ENCODE measurements at regions not wholly inside any gene's neighbourhood (a gene's known extent, or its start where the extent isn't known, plus 50 kb on each side); places are given as distances from the start of the nearest gene placed in this dataset.

GRCh38 chr10:3398825-3399646, 226.5 kb upstream of the PITRM1 start:
- in situ Hi-C loops (cut with MboI; ENCODE audit: low sequenced_read_pairs): no loop called here
- no peak overlapping the region for H3K4me3 ChIP-seq (ENCODE audit: insufficient read depth, low read depth, low read length)
- peak overlapping the region; percentile 9; the same call in 1 of the 2 replicates for H4K91ac ChIP-seq (ENCODE audit: insufficient read depth, low read depth, low read length)
- H2AK9ac ChIP-seq (replicated peaks; ENCODE audit: low read depth, low read length, poor library complexity): no peak overlapping the region
- dilution Hi-C loops (cut with HindIII; ENCODE audit: low sequenced_read_pairs, unreplicated experiment): no loop called here
- POLR2A ChIA-PET (ENCODE audit: unreplicated experiment): no interaction called here
- H4K8ac ChIP-seq (ENCODE audit: low read depth in 2 of 2, low read length in 2 of 2): no peak overlapping the region; a peak in 1 of 4 replicates
- H2AK5ac ChIP-seq (ENCODE audit: low read depth, low read length): peak overlapping the region; percentile 82
- TF ChIP-seq SMC3 (IDR thresholded peaks at IDR 0.05; ENCODE audit: low read depth, low read length) (no peak), BHLHE40 (IDR thresholded peaks at IDR 0.05; ENCODE audit: low read depth, low read length) (no peak), MXI1 (IDR thresholded peaks at IDR 0.05; ENCODE audit: borderline replicate concordance, low read depth, low read length) (no peak), CTCF (conservative IDR thresholded peaks at IDR 0.05; ENCODE audit: low read depth, low read length) (no peak), ELK1 (IDR thresholded peaks at IDR 0.05; ENCODE audit: borderline replicate concordance, low read depth, low read length) (no peak), RCOR1 (IDR thresholded peaks at IDR 0.05; ENCODE audit: insufficient replicate concordance, low read length) (no peak), FOS (IDR thresholded peaks at IDR 0.05; ENCODE audit: low read depth, low read length) (no peak), RFX5 (IDR thresholded peaks at IDR 0.05; ENCODE audit: low read depth, low read length) (no peak), USF2 (IDR thresholded peaks at IDR 0.05; ENCODE audit: low read depth, low read length) (no peak), MAZ (IDR thresholded peaks at IDR 0.05; ENCODE audit: borderline replicate concordance, low read depth, low read length) (no peak)
- CTCF ChIA-PET: no interaction called here
- peaks cover 3% of the 10 kb centered on the region for H3K9me3 ChIP-seq (ENCODE audit: control insufficient read depth, insufficient read depth, low read length)
- H2AFZ ChIP-seq (replicated peaks; ENCODE audit: low read length, poor library complexity): peak overlapping the region; percentile 33
- H3K4me1 ChIP-seq (ENCODE audit: control insufficient read depth, insufficient read depth, low read length): peaks cover 10% of the 10 kb centered on the region
- H3K27ac ChIP-seq (ENCODE audit: insufficient read depth, low read length): no peak overlapping the region
- peak overlapping the region; percentile 55 for H3K4ac ChIP-seq (ENCODE audit: low read depth, low read length)
- H4K5ac ChIP-seq (ENCODE audit: low read depth, low read length): no peak overlapping the region
- no peak for DNase-seq
- H3K56ac ChIP-seq (ENCODE audit: extremely low read depth, insufficient read depth, low read length): no peak overlapping the region
- H3K14ac ChIP-seq (replicated peaks; ENCODE audit: low read depth, low read length): peak overlapping the region; percentile 46; the same call in 1 of the 2 replicates
- no peak overlapping the region for H2BK5ac ChIP-seq (ENCODE audit: low read depth, low read length, poor library complexity, severe bottlenecking)
- ATAC-seq (ENCODE audit: low read depth): no peak
- no peaks in the 10 kb centered on the region for H4K20me1 ChIP-seq (ENCODE audit: insufficient read depth, low read length)
- peak overlapping the region; percentile 83; the same call in 1 of the 2 replicates for H2BK20ac ChIP-seq (ENCODE audit: low read depth, low read length)
- intact Hi-C loops (cut with micrococcal nuclease): no loop called here
- no peak overlapping the region; the same call in 1 of the 2 replicates for H3K18ac ChIP-seq (ENCODE audit: low read depth, low read length)
- peaks cover 16% of the 10 kb centered on the region; the same call in 1 of the 2 replicates for H3K9me1 ChIP-seq (ENCODE audit: insufficient read depth, low read length)
- 84% methylated on average over 18 of the region's 46 CpGs; no CpG with 5 or more reads in 1 of the 2 experiments for WGBS, 2 experiments (ENCODE audit: extremely low coverage in 2 of 2, insufficient read length in 1 of 2)
- no peak overlapping the region; the same call in 1 of the 3 replicates for H2BK15ac ChIP-seq (ENCODE audit: low read depth, low read length)
- no peak overlapping the region for H3K9ac ChIP-seq (ENCODE audit: low read depth, low read length)
- no peak overlapping the region for H3K23ac ChIP-seq (ENCODE audit: low read depth, low read length)
- H3K79me1 ChIP-seq (ENCODE audit: low read depth in 1 of 2, low read length in 2 of 2): no peaks in the 10 kb centered on the region
- no peak overlapping the region for H3K4me2 ChIP-seq (ENCODE audit: low read depth, low read length)
- H3K36me3 ChIP-seq (ENCODE audit: control insufficient read depth, insufficient read depth, low read length): no peaks in the 10 kb centered on the region
- no TSS peak for BruUV-seq (replicated peaks)
- no peaks in the 10 kb centered on the region for H3K27me3 ChIP-seq (ENCODE audit: control insufficient read depth, insufficient read depth, low read length)
- peak overlapping the region; percentile 58; the same call in 1 of the 2 replicates for H2BK120ac ChIP-seq (ENCODE audit: low read depth, low read length)
